Kidney epithelial cell (primary cell): ENCODE measurements at regions not wholly inside any gene's neighbourhood (a gene's known extent, or its start where the extent isn't known, plus 50 kb on each side); places are given as distances from the start of the nearest gene placed in this dataset.

Experiments used
- DNase-seq: peaks from one replicate; pipeline ENCODE4 v3.0.0-alpha.2; 2010; ENCODE audit warnings: low read depth
- H3K27me3 ChIP-seq: 2 replicates; pipeline ENCODE4 v1.6.0; 2011; ENCODE audit warnings: low read length; ENCODE audit not compliant: control insufficient read depth, insufficient read depth
- H3K36me3 ChIP-seq: 2 replicates; pipeline ENCODE4 v1.5.1; 2011; ENCODE audit warnings: low read length; ENCODE audit not compliant: control insufficient read depth, insufficient read depth
- H3K4me3 ChIP-seq: 2 replicates; pipeline ENCODE4 v1.5.1; 2011; ENCODE audit warnings: low read depth, mild to moderate bottlenecking, control low read depth, low read length
- CTCF ChIP-seq: IDR thresholded peaks from 2 replicates; pipeline ENCODE4 v1.5.1; 2011; ENCODE audit warnings: mild to moderate bottlenecking, moderate library complexity, low read length, control low read depth, inconsistent platforms; ENCODE audit not compliant: insufficient read depth, poor library complexity, severe bottlenecking

- H3K4me3 ChIP-seq: no peak overlapping the region
- no peak for TF ChIP-seq CTCF
- H3K27me3 ChIP-seq: no peaks in the 10 kb centered on the region
- no peaks in the 10 kb centered on the region for H3K36me3 ChIP-seq
- no peak for DNase-seq
Observed at GRCh38 chr4:189200353-189200752, 740.3 kb upstream of the FRG1 start.

- DNase-seq: no peak
- H3K27me3 ChIP-seq: no peaks in the 10 kb centered on the region
- TF ChIP-seq CTCF: peak; percentile 90
- H3K4me3 ChIP-seq: no peak overlapping the region
- no peaks in the 10 kb centered on the region for H3K36me3 ChIP-seq
Observed at GRCh38 chr4:189202182-189202868, 738.3 kb upstream of the FRG1 start.

- H3K4me3 ChIP-seq: no peak overlapping the region
- H3K36me3 ChIP-seq: no peaks in the 10 kb centered on the region
- no peak for DNase-seq
- TF ChIP-seq CTCF: no peak
- H3K27me3 ChIP-seq: no peaks in the 10 kb centered on the region
Observed at GRCh38 chr4:189202869-189203271, 737.8 kb upstream of the FRG1 start.

GRCh38 chr4:189204616-189205015 is 736.1 kb upstream of the FRG1 start:
- Histone ChIP-seq H3K27me3 (no peaks in the 10 kb centered on the region), H3K4me3 (no peak overlapping the region), H3K36me3 (no peaks in the 10 kb centered on the region)
- TF ChIP-seq CTCF: no peak
- no peak for DNase-seq

- TF ChIP-seq CTCF: no peak
- Histone ChIP-seq H3K36me3 (no peaks in the 10 kb centered on the region), H3K4me3 (no peak overlapping the region), H3K27me3 (no peaks in the 10 kb centered on the region)
- no peak for DNase-seq
Observed at GRCh38 chr4:189206953-189207352, 733.7 kb upstream of the FRG1 start.

- H3K36me3 ChIP-seq: no peaks in the 10 kb centered on the region
- no peaks in the 10 kb centered on the region for H3K27me3 ChIP-seq
- TF ChIP-seq CTCF: no peak
- no peak overlapping the region for H3K4me3 ChIP-seq
- DNase-seq: no peak
Observed at GRCh38 chr4:189207872-189208271, 732.8 kb upstream of the FRG1 start.
